Stimulated activated CD8-positive, alpha-beta memory T cell treated with anti-CD3 and anti-CD28 coated beads, Interleukin-15, amount 100 ng/mL, for 48 hours (primary cell): ENCODE measurements at regions not wholly inside any gene's neighbourhood (a gene's known extent, or its start where the extent isn't known, plus 50 kb on each side); places are given as distances from the start of the nearest gene placed in this dataset.
"Not testable (repeated sequence)": the region's sequence is repeated elsewhere in the genome, so short reads cannot be mapped to it uniquely, and the experiment has no call there.

Source experiments
- DNase-seq, 2 donors: peaks; one replicate each; pipeline ENCODE4 v3.0.0-alpha.2; 2020; ENCODE audit warnings: low read depth in 2 of 2

DNA sequence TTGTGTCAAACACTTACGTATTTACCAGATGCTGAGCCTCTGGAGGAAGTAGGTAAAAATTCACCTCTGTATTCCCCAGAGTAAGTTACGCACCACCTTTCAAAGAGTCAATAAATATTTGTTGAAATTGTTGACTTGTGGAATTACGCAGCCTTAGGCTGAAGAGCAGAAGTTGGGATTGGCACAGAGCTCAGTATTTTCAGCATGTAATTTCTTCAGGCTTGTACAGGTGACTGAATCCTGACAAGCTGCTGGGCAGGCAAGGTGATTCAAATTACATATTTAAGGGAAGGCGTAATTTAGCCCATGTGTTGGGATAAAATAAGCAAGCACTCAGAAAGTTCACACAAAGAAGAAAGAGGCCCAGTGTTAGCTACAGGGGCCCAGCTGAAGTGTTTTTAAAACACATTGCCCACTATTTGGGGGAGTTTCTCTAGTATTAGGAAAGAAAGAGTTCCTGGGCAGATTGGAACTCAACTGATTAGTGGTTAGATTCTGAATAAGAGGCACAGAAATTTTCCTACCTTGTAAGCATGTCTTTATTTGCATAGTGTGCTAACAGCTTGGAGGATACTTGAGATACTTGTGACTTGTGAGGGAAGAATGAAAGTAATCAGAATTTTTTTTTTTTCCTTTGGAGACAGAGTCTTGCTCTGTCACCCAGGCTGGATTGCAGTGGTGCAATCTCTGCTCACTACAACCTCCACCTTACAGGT lies 165.3 kb upstream of the FBXL7 start:
- DNase-seq: no peak

- no peak for DNase-seq
These were observed 166.9 kb upstream of the FBXL7 start for GRCh38 chr5:15333091-15333490.

DNA sequence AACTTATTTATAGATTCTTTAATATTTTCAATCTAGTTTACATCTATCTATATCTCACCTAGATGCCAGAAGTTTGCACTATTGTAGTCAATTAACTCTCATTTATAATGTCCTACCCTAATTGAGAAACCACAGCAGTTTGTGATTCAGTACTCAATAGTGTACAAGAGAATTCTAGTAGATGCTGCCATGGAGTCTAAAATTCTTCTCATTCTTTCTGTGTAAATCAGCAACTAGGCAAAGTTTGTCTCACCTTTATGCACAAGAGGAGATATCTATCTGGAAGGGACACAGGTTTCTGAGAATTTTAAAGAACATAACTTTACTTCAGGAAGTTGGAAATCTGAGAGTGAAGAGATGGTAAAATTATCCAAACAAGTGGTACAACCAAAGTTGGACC lies 173.0 kb upstream of the FBXL7 start:
- DNase-seq: no peak

GRCh38 chr5:15326471-15326870 lies 173.5 kb upstream of the FBXL7 start:
- no peak for DNase-seq

DNA sequence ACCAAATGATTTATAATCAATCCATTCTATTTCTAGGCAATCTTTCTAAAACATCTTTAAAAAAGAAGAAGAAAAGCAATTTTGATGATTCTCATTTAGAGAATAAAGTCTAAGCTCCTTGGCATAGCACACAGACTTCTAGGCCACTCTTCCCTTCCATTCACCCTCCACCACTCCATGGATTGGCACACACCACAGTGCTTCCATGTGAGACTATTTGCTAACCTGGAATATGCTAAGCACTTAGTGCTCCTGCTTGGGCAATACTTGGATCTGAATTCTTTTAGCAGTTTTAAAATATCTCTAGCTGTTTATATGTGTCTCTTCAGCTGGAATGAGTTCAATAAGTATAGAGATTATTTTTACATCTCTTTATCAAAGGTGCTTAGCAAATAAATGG lies 177.6 kb upstream of the FBXL7 start:
- no peak for DNase-seq

- no peak for DNase-seq
These were observed 178.2 kb upstream of the FBXL7 start for GRCh38 chr5:15321776-15322175.

DNA sequence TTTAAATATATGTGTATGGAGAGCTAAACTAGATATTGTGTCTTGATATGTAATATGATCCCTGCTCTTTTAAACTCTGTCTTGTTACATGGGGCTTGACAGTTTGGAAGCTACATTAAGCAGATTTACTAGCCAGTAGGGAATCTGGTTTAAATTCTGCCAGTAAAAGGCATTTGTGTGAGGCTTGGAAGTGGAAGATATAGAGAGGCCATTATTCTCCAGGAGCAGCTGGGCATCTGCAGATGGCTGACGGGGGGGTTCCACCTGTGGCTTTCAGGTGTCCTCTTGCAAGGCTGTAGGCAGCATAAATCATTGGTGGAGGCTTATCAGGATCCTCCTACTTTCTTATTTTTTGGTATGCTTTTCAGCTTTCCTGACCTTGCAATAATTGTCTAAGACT lies 179.1 kb upstream of the FBXL7 start:
- DNase-seq: no peak

DNA sequence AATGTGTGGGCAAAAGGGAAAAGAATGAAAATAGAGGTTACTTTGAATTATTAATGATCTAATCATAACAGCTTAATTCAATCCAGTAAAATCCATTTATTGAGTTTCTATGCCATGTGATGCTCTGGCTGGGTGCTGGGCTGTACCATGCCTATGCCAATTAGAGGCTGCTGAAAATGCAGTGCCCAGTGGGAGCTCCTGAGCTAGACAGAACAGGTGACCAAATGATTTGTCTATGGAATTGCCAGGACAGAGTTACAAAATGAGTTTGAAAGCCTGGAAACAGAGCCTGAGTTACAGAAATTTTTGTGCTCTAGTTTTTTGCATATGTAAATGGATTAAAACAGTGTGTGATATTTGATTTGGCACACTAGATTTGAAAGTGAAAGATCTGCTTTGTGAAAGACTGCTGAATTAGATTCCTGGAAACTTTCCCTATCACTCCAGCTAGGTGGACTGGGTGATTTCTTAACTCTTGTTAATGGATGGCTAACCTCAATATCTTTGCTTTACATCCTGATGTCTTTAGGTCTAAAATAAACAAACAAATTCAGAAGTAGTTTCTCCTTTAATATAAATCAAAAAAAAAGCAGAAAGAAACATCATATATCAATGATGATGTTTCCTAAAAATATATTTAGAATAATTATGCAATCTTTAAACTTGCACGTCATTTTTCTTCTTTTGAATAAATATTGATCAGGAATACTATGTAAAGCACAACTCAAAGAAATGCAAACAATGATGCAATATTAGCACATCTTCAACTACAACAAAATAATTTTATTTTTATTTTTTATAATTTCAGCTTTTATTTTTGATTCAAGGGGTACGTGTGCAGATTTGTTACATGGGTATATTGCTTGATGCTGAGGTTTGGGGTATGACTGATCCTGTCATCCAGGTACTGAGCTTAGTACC lies 194.8 kb upstream of the FBXL7 start:
- DNase-seq: no peak

DNA sequence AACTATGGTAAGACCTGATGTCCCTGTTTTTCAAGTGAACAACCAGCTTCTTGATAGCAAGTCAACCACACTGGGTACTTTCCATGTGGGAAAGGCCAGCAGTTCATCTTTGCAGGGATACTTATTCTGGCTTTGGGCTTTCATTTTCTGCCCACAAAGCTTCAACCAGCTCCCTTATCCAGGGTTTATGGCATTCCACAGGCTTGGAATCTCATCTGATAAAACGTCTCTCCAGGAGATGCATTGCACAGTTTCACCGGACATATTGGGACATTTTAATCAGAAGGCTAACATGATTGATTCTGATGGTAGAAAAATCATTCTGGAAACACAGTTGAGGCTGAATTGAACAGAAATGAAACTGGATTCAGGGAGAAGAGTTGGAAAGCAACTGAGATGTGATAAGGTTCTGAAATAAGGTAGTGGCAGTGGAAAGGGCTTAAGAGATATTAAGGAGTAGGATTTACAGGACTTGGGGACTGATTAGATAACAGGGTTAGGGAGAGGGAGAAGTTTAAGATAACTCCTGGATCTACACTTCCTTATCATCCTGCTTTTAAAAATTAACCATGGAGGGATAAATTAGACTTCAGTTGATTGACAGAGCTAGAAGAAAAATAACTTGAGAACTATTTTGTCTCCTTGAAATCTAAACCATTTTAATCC lies 195.8 kb upstream of the FBXL7 start:
- DNase-seq: no peak

GRCh38 chr5:15300141-15300540 lies 199.8 kb upstream of the FBXL7 start:
- no peak for DNase-seq

GRCh38 chr5:15290953-15291352 lies 209.0 kb upstream of the FBXL7 start:
- DNase-seq: no peak

DNA sequence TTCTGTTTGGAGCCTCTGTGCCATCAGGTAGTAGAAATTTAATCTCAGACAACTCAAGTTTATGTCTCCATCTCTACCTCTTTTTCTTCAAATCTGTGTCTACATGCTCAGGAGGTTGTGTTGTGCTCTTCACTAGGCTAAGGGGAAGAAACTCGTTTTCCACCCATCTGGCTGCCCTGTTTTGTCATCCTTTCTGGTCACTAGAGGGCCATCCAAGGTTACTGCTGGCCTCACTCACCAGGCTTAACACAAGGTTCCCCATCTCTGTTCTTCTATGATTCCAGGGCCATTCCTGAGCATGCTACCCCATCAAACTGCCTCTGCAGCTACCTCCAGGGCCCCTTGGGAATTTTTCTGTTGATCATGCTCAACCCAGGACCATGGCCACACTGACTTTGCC lies 213.3 kb upstream of the FBXL7 start:
- DNase-seq: no peak

GRCh38 chr5:15285901-15286583 lies 213.9 kb upstream of the FBXL7 start:
- DNase-seq: no peak

- DNase-seq: no peak
These were observed 215.3 kb upstream of the FBXL7 start for GRCh38 chr5:15284706-15285105.

GRCh38 chr5:15283076-15283475 lies 216.9 kb upstream of the FBXL7 start:
- DNase-seq: no peak

GRCh38 chr5:15282611-15283010 lies 217.4 kb upstream of the FBXL7 start:
- no peak for DNase-seq

DNA sequence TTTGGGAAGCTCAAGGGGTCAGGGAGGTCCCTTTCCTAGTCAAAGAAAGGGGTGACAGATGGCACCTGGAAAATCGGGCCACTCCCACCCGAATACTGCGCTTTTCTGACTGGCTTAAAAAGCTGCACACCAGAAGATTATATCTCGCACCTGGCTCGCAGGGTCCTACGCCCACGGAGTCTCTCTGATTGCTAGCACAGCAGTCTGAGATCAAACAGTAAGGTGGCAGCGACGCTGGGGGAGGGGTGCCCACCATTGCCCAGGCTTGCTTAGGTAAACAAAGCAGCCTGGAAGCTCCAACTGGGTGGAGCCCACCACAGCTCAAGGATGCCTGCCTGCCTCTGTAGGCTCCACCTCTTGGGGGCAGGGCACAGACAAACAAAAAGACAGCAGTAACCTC lies 228.4 kb upstream of the FBXL7 start:
- not testable (repeated sequence) for DNase-seq

DNA sequence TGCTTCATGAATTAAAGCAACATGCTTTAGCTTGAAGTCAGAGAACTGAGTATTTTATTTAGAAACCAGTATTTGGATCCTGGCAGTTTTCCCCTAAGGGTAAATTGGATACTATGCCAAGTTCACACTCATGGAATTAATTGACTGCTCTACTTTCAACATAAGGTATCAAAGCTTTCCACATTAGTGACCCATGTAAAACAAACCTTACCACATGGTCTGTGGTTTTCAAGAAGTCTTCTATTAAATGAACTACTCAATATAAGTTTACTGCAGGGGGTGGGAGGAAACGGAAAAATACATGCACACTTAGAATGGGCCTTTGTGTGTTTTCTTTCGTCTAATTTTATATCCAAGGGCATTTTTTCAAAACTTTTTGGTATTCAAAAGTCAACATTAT lies 232.0 kb upstream of the FBXL7 start:
- no peak for DNase-seq

DNA sequence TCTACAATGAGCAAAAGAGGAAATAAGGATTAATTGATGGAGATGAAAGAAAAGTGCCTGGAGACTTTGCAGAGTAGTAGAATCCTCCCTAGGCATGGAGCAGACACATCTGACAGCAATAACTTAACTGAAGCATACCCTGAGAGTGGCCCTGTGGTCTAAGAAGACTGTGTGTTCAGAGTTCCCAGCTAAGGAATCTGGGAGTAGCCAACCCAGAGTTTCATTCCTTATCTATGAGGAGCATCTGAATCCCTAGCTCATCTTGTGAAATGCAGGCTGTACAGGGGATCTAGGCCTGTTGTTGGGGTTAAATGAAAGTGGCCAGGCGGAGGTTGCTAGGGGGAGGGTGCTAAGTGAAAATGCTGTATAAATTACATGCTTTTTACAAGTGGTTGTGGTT lies 233.1 kb upstream of the FBXL7 start:
- DNase-seq: no peak

- DNase-seq: no peak
These were observed 233.8 kb upstream of the FBXL7 start for GRCh38 chr5:15266229-15266628.

- DNase-seq: no peak
These were observed 236.0 kb upstream of the FBXL7 start for GRCh38 chr5:15263942-15264341.

DNA sequence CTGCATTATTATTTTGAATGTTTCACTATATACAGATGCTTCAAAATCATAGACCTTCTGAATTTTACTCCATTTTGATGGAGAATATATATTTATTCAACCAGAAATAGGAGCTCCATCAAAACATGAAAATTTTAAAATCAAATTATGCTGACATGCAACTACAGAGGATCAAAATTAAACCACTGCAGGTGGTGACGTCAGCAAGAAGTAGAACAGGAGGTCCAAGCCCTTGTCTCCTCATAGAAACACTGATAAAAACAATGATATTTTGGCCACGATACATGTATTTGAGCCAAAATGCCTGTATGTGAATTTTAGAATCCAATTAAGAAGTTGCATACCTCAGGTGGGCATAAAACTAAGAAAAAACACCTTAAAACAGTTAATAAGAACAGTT lies 236.6 kb upstream of the FBXL7 start:
- DNase-seq: no peak
